GM12872 (cell line): ENCODE measurements at regions not wholly inside any gene's neighbourhood (a gene's known extent, or its start where the extent isn't known, plus 50 kb on each side); places are given as distances from the start of the nearest gene placed in this dataset.
A peak's percentile ranks its signal among the peaks of the same experiment; 100 is the strongest.

ENCODE experiments used
- CTCF ChIP-seq: IDR thresholded peaks from 3 replicates; pipeline ENCODE4 v1.5.1; 2011; ENCODE audit warnings: low read depth, mild to moderate bottlenecking, low read length, moderate library complexity; ENCODE audit not compliant: insufficient read depth

GRCh38 chr3:193998628-193999195, 137.2 kb upstream of the HES1 start:
- TF ChIP-seq CTCF, result no peak

GRCh38 chr3:194000100-194000499, 135.8 kb upstream of the HES1 start:
- no peak for TF ChIP-seq CTCF

GRCh38 chr3:194000712-194001111, 135.2 kb upstream of the HES1 start:
- TF ChIP-seq CTCF, result no peak

- no peak for TF ChIP-seq CTCF
Measured at GRCh38 chr3:194001728-194002459, 134.1 kb upstream of the HES1 start.

GRCh38 chr3:194003114-194004057, 132.6 kb upstream of the HES1 start:
- TF ChIP-seq CTCF, result no peak

GRCh38 chr3:194005930-194006501, 129.9 kb upstream of the HES1 start:
- TF ChIP-seq CTCF, result 0 out of 3 replicates have a peak, but pooled peaks have one; percentile 8
